H1 (cell line): ENCODE measurements at regions not wholly inside any gene's neighbourhood (a gene's known extent, or its start where the extent isn't known, plus 50 kb on each side); places are given as distances from the start of the nearest gene placed in this dataset.

ENCODE experiments used
- CTCF ChIA-PET: fragments of 300-600 bp; sonication (Branson Sonifier 250); formaldehyde crosslinking; loops from one replicate; lab custom pipeline; 2021; ENCODE audit not compliant: partially characterized antibody; lab: Charles Lee
- POLR2A ChIA-PET: fragments of 300-600 bp; sonication (Branson Sonifier 250); formaldehyde crosslinking; loops from one replicate; lab custom pipeline; 2021; ENCODE audit warnings: inconsistent platforms; ENCODE audit not compliant: partially characterized antibody; lab: Charles Lee
- DNase-seq, 2 experiments: peaks; one replicate each; pipeline versions ENCODE4 v3.0.0 to v3.0.0-alpha.2; 2010 to 2022; ENCODE audit warnings: low spot score in 2 of 2, low read depth in 1 of 2, mixed read lengths in 1 of 2
- FAIRE-seq: peaks from 2 replicates; lab custom pipeline; 2011; peaks lifted over from hg19 to GRCh38; lab: Jason Lieb, UNC
- H2AFZ ChIP-seq: 2 replicates; pipeline ENCODE4 v1.8.1; 2012; ENCODE audit warnings: low read length, inconsistent platforms
- H2AK5ac ChIP-seq: 2 replicates; pipeline ENCODE4 v1.6.1; 2013; ENCODE audit warnings: low read depth, low read length
- H2BK120ac ChIP-seq: replicated peaks from 2 replicates; pipeline ENCODE3; 2013; ENCODE audit warnings: low read depth, low read length, inconsistent platforms
- H2BK12ac ChIP-seq: 2 replicates; pipeline ENCODE4 v1.6.1; 2013; ENCODE audit warnings: low read depth, low read length
- H2BK15ac ChIP-seq: 2 replicates; pipeline ENCODE4 v1.6.1; 2013; ENCODE audit warnings: low read length
- H2BK20ac ChIP-seq: 2 replicates; pipeline ENCODE4 v1.6.1; 2013; ENCODE audit warnings: low read length
- H2BK5ac ChIP-seq: 2 replicates; pipeline ENCODE4 v1.6.1; 2013; ENCODE audit warnings: low read depth, low read length
- H3K14ac ChIP-seq: 2 replicates; pipeline ENCODE4 v1.6.1; 2013; ENCODE audit warnings: inconsistent platforms; ENCODE audit not compliant: insufficient read length
- H3K18ac ChIP-seq: 2 replicates; pipeline ENCODE4 v1.6.1; 2013; ENCODE audit warnings: low read length; ENCODE audit errors: extremely low read depth
- H3K23ac ChIP-seq: 2 replicates; pipeline ENCODE4 v1.6.1; 2013; ENCODE audit warnings: inconsistent platforms; ENCODE audit not compliant: insufficient read length
- H3K23me2 ChIP-seq: 2 replicates; pipeline ENCODE4 v1.6.1; 2013; ENCODE audit warnings: low read depth, low read length
- H3K27ac ChIP-seq: 2 replicates; pipeline ENCODE4 v1.6.1; 2011; ENCODE audit warnings: low read depth, low read length, inconsistent platforms
- H3K27me3 ChIP-seq, 4 experiments: replicated peaks in 1 of 4; 1 replicate in 1 of 4; 2 replicates in 3 of 4; pipeline versions ENCODE4 v1.6.1 to v1.8.1; 2011 to 2013; ENCODE audit warnings: low read length in 3 of 4, mild to moderate bottlenecking in 3 of 4, inconsistent platforms in 2 of 4, mixed read lengths in 2 of 4, moderate library complexity in 1 of 4; ENCODE audit not compliant: control insufficient read depth in 3 of 4, insufficient read depth in 3 of 4; ENCODE audit errors: extremely low read depth in 1 of 4
- H3K36me3 ChIP-seq, 4 experiments: 2 replicates each; pipeline versions ENCODE4 v1.6.1 to v1.8.1; 2011 to 2013; ENCODE audit warnings: mild to moderate bottlenecking in 4 of 4, low read length in 3 of 4, moderate library complexity in 2 of 4, control low read depth in 1 of 4, inconsistent platforms in 1 of 4; ENCODE audit not compliant: insufficient read depth in 4 of 4, control insufficient read depth in 2 of 4
- H3K4ac ChIP-seq: replicated peaks from 2 replicates; pipeline ENCODE3; 2013; ENCODE audit warnings: low read length, low read depth, mixed read lengths, inconsistent platforms; ENCODE audit not compliant: insufficient read length
- H3K4me1 ChIP-seq, 4 experiments: replicated peaks in 1 of 4; 1 replicate in 1 of 4; 2 replicates in 3 of 4; pipeline versions ENCODE4 v1.6.1 to v1.8.1; 2011 to 2013; ENCODE audit warnings: low read length in 3 of 4, inconsistent platforms in 2 of 4, mixed read lengths in 1 of 4; ENCODE audit not compliant: insufficient read depth in 4 of 4, control insufficient read depth in 3 of 4
- H3K4me2 ChIP-seq, 2 experiments: 2 replicates each; pipeline versions ENCODE4 v1.6.1 to v1.8.1; 2011 to 2013; ENCODE audit warnings: low read depth in 2 of 2, low read length in 2 of 2, control low read depth in 1 of 2, inconsistent platforms in 1 of 2, mild to moderate bottlenecking in 1 of 2; ENCODE audit not compliant: insufficient read depth in 1 of 2
- H3K4me3 ChIP-seq, 4 experiments: fragments of 200-600, 300-600 bp in 1 of 4; sonication (generic), shearing (Covaris generic), sonication (Bioruptor Twin) in 1 of 4; 2 replicates each; pipeline versions ENCODE4 v1.5.1 to v1.8.1; 2011 to 2016; ENCODE audit warnings: low read length in 4 of 4, low read depth in 3 of 4, control low read depth in 2 of 4, inconsistent platforms in 2 of 4, mild to moderate bottlenecking in 2 of 4, mixed read lengths in 1 of 4, moderate library complexity in 1 of 4; ENCODE audit not compliant: insufficient read depth in 2 of 4; ENCODE audit errors: extremely low read depth in 1 of 4
- H3K56ac ChIP-seq: replicated peaks from 2 replicates; pipeline ENCODE3; 2013; ENCODE audit warnings: low read depth, mild to moderate bottlenecking, mixed read lengths, low read length, inconsistent platforms; ENCODE audit not compliant: insufficient read length
- H3K79me1 ChIP-seq: 2 replicates; pipeline ENCODE4 v1.6.1; 2013; ENCODE audit warnings: low read depth, low read length, control low read depth
- H3K79me2 ChIP-seq, 2 experiments: 2 replicates each; pipeline versions ENCODE4 v1.6.1 to v1.8.1; 2012 to 2013; ENCODE audit warnings: low read length in 2 of 2, mild to moderate bottlenecking in 2 of 2, inconsistent platforms in 1 of 2; ENCODE audit not compliant: insufficient read depth in 2 of 2, control insufficient read depth in 1 of 2
- H3K9ac ChIP-seq, 4 experiments: replicated peaks in 1 of 4; 1 replicate in 1 of 4; 2 replicates in 3 of 4; pipeline versions ENCODE4 v1.6.1 to v1.8.1; 2011 to 2013; ENCODE audit warnings: low read depth in 3 of 4, low read length in 3 of 4, control low read depth in 2 of 4, mild to moderate bottlenecking in 2 of 4, moderate library complexity in 2 of 4, inconsistent platforms in 1 of 4; ENCODE audit errors: extremely low read depth in 1 of 4
- H3K9me3 ChIP-seq, 2 experiments: 2 replicates each; pipeline versions ENCODE4 v1.6.1 to v1.8.1; 2012 to 2013; ENCODE audit warnings: mild to moderate bottlenecking in 2 of 2, moderate library complexity in 2 of 2, control low read depth in 1 of 2, inconsistent platforms in 1 of 2, low read depth in 1 of 2, low read length in 1 of 2, mixed read lengths in 1 of 2; ENCODE audit not compliant: insufficient read depth in 2 of 2
- H4K20me1 ChIP-seq, 2 experiments: replicated peaks in 1 of 2; 2 replicates each; pipeline versions ENCODE3 to v1.8.1; 2011 to 2013; ENCODE audit warnings: inconsistent platforms in 2 of 2, low read length in 2 of 2, mild to moderate bottlenecking in 1 of 2; ENCODE audit not compliant: insufficient read depth in 2 of 2, control insufficient read depth in 1 of 2
- H4K5ac ChIP-seq: 2 replicates; pipeline ENCODE4 v1.6.1; 2013; ENCODE audit warnings: low read length, low read depth, mixed read lengths, inconsistent platforms; ENCODE audit not compliant: insufficient read length
- H4K8ac ChIP-seq: 2 replicates; pipeline ENCODE4 v1.8.0; 2013; ENCODE audit warnings: mild to moderate bottlenecking, moderate library complexity, low read length, inconsistent platforms; ENCODE audit not compliant: insufficient read depth; ENCODE audit errors: extremely low read depth
- H4K91ac ChIP-seq: replicated peaks from 2 replicates; pipeline ENCODE3; 2013; ENCODE audit warnings: low read length, mixed read lengths, inconsistent platforms; ENCODE audit not compliant: insufficient read length
- BACH1 ChIP-seq: IDR thresholded peaks from 2 replicates; pipeline ENCODE4 v1.6.1; 2012; ENCODE audit warnings: low read length, improper control_type of control experiment
- BCL11A ChIP-seq, 2 experiments: IDR thresholded peaks; one replicate each; pipeline ENCODE4 v1.6.1; 2011; ENCODE audit warnings: low read depth in 2 of 2, low read length in 2 of 2, mild to moderate bottlenecking in 2 of 2
- CBX5 ChIP-seq: fragments of 300-800, 300-1000 bp; sonication (generic); IDR thresholded peaks from 2 replicates; pipeline ENCODE4 v1.7.1; 2016; ENCODE audit warnings: antibody characterized with exemption, low read length, low read depth
- CBX8 ChIP-seq: fragments of 300-800, 300-1000 bp; sonication (generic); IDR thresholded peaks from 2 replicates; pipeline ENCODE4 v1.7.1; 2016; ENCODE audit warnings: low read depth, low read length, borderline replicate concordance
- EZH2 ChIP-seq: fragments of 200-600 bp; sonication (generic); IDR thresholded peaks from 2 replicates; pipeline ENCODE4 v1.7.1; 2012; ENCODE audit warnings: low read depth, mild to moderate bottlenecking, moderate library complexity, low read length, inconsistent platforms; ENCODE audit not compliant: severe bottlenecking
- HDAC2 ChIP-seq, 2 experiments: fragments of 300-600 bp in 1 of 2; sonication (generic) in 1 of 2; IDR thresholded peaks; 2 replicates each; pipeline ENCODE4 v1.6.1; 2011 to 2012; ENCODE audit warnings: low read depth in 2 of 2, low read length in 2 of 2, mild to moderate bottlenecking in 2 of 2, moderate library complexity in 2 of 2, borderline replicate concordance in 1 of 2, inconsistent platforms in 1 of 2
- JUND ChIP-seq: IDR thresholded peaks from 2 replicates; pipeline ENCODE4 v1.6.1; 2011; ENCODE audit warnings: mild to moderate bottlenecking, improper control_type of control experiment, low read length
- MAFK ChIP-seq: IDR thresholded peaks from 2 replicates; pipeline ENCODE4 v1.6.1; 2012; ENCODE audit warnings: low read depth, mild to moderate bottlenecking, improper control_type of control experiment, low read length
- RXRA ChIP-seq: IDR thresholded peaks from 2 replicates; pipeline ENCODE4 v1.6.1; 2011; ENCODE audit warnings: low read depth, mild to moderate bottlenecking, low read length, moderate library complexity; ENCODE audit not compliant: insufficient read depth
- SIRT6 ChIP-seq: IDR thresholded peaks from one replicate; pipeline ENCODE4 v1.7.1; 2012; ENCODE audit warnings: low read length, inconsistent platforms
- SP4 ChIP-seq: IDR thresholded peaks from 2 replicates; pipeline ENCODE4 v1.6.1; 2012; ENCODE audit warnings: low read length, inconsistent platforms
- SRF ChIP-seq: IDR thresholded peaks from 2 replicates; pipeline ENCODE4 v1.6.1; 2011; ENCODE audit warnings: mild to moderate bottlenecking, low read depth, low read length, moderate library complexity
- TAF7 ChIP-seq: optimal IDR thresholded peaks from 2 replicates; pipeline ENCODE3; 2011; ENCODE audit warnings: low read depth, mild to moderate bottlenecking, inconsistent platforms, low read length, moderate library complexity, borderline replicate concordance
- TCF12 ChIP-seq: IDR thresholded peaks from 2 replicates; pipeline ENCODE4 v1.6.1; 2011; ENCODE audit warnings: low read depth, mild to moderate bottlenecking, low read length
- WGBS, 2 experiments: shearing (Covaris generic) in 1 of 2; methylation state at CpG; one replicate each; pipeline versions ENCODE4 v1.1.6 to v1.1.7; 2013 to 2015; ENCODE audit warnings: low lambda C conversion rate in 2 of 2, mixed read lengths in 2 of 2, inconsistent platforms in 1 of 2, low coverage in 1 of 2, missing lambda C conversion rate in 1 of 2; ENCODE audit not compliant: insufficient replicate concordance in 2 of 2, insufficient coverage in 1 of 2, insufficient read length in 1 of 2; ENCODE audit errors: extremely low coverage in 1 of 2, missing lambda C conversion rate in 1 of 2; 5-methylcytosine and 5-hydroxymethylcytosine counted together

DNA sequence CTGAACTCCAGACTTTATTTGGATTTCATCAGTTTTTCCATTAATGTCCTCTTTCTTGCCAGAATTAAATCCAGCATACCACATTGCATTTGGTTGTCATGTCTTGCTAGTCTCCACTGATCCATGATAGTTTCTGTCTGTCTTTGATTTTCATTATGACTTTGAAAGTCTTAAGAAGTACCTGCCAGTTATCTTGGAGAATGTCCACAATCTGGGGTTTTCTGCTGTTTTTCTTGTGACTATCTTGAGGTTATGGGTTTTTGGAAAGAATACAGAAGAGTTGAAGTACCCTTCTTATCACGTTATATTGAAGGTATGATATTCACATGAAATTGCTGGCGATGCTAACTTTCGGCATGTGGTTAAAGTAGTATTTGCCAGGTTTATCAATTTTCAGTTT is 282.3 kb upstream of the PRICKLE1 start:
- Histone ChIP-seq H3K27me3 (no peaks in the 10 kb centered on the region), H3K4ac (no peak overlapping the region), H3K4me1 (no peaks in the 10 kb centered on the region), H3K18ac (no peak overlapping the region), H4K91ac (no peak overlapping the region), H4K20me1 (no peaks in the 10 kb centered on the region), H3K79me1 (no peaks in the 10 kb centered on the region), H2BK12ac (no peak overlapping the region), H4K8ac (no peak overlapping the region), H2AFZ (no peak overlapping the region), H2BK20ac (no peak overlapping the region), H3K23ac (no peak overlapping the region), H2BK5ac (no peak overlapping the region), H2BK15ac (no peak overlapping the region), H3K79me2 (no peaks in the 10 kb centered on the region), H3K4me3 (no peak overlapping the region), H3K27ac (no peak overlapping the region), H3K56ac (no peak overlapping the region), H3K4me2 (no peak overlapping the region), H2BK120ac (no peak overlapping the region), H3K36me3 (no peaks in the 10 kb centered on the region), H3K23me2 (no peaks in the 10 kb centered on the region), H3K9ac (no peak overlapping the region), H4K5ac (no peak overlapping the region), H2AK5ac (no peak overlapping the region), H3K9me3 (no peaks in the 10 kb centered on the region), H3K14ac (no peak overlapping the region)
- FAIRE-seq (no peak), DNase-seq (no peak)
- 87% methylated on average over 3 of the region's 3 CpGs; no CpG with 5 or more reads in 1 of the 2 experiments for WGBS, 2 experiments
- TF ChIP-seq TAF7 (no peak), SRF (no peak), MAFK (no peak), JUND (no peak), SP4 (no peak), BCL11A (IDR thresholded peaks at IDR 0.05; ENCODE audit: low read depth in 2 of 2, low read length in 2 of 2) (no peak), SIRT6 (no peak), RXRA (no peak), BACH1 (no peak), CBX5 (no peak), TCF12 (no peak), EZH2 (no peak), HDAC2 (IDR thresholded peaks at IDR 0.05; ENCODE audit: borderline replicate concordance in 1 of 2, low read depth in 2 of 2, low read length in 2 of 2) (no peak), CBX8 (no peak)
- ChIA-PET CTCF (no interaction called here), POLR2A (no interaction called here)
